H1 (cell line): ENCODE measurements at regions not wholly inside any gene's neighbourhood (a gene's known extent, or its start where the extent isn't known, plus 50 kb on each side); places are given as distances from the start of the nearest gene placed in this dataset.

Experiments used
- CTCF ChIA-PET: fragments of 300-600 bp; sonication (Branson Sonifier 250); formaldehyde crosslinking; loops from one replicate; lab custom pipeline; 2021; ENCODE audit not compliant: partially characterized antibody; lab: Charles Lee
- POLR2A ChIA-PET: fragments of 300-600 bp; sonication (Branson Sonifier 250); formaldehyde crosslinking; loops from one replicate; lab custom pipeline; 2021; ENCODE audit warnings: inconsistent platforms; ENCODE audit not compliant: partially characterized antibody; lab: Charles Lee
- DNase-seq, 2 experiments: peaks; one replicate each; pipeline versions ENCODE4 v3.0.0 to v3.0.0-alpha.2; 2010 to 2022; ENCODE audit warnings: low spot score in 2 of 2, low read depth in 1 of 2, mixed read lengths in 1 of 2
- FAIRE-seq: peaks from 2 replicates; lab custom pipeline; 2011; peaks lifted over from hg19 to GRCh38; lab: Jason Lieb, UNC
- H2AFZ ChIP-seq: 2 replicates; pipeline ENCODE4 v1.8.1; 2012; ENCODE audit warnings: low read length, inconsistent platforms
- H2AK5ac ChIP-seq: 2 replicates; pipeline ENCODE4 v1.6.1; 2013; ENCODE audit warnings: low read depth, low read length
- H2BK120ac ChIP-seq: replicated peaks from 2 replicates; pipeline ENCODE3; 2013; ENCODE audit warnings: low read depth, low read length, inconsistent platforms
- H2BK12ac ChIP-seq: 2 replicates; pipeline ENCODE4 v1.6.1; 2013; ENCODE audit warnings: low read depth, low read length
- H2BK15ac ChIP-seq: 2 replicates; pipeline ENCODE4 v1.6.1; 2013; ENCODE audit warnings: low read length
- H2BK20ac ChIP-seq: 2 replicates; pipeline ENCODE4 v1.6.1; 2013; ENCODE audit warnings: low read length
- H2BK5ac ChIP-seq: 2 replicates; pipeline ENCODE4 v1.6.1; 2013; ENCODE audit warnings: low read depth, low read length
- H3K14ac ChIP-seq: 2 replicates; pipeline ENCODE4 v1.6.1; 2013; ENCODE audit warnings: inconsistent platforms; ENCODE audit not compliant: insufficient read length
- H3K18ac ChIP-seq: 2 replicates; pipeline ENCODE4 v1.6.1; 2013; ENCODE audit warnings: low read length; ENCODE audit errors: extremely low read depth
- H3K23ac ChIP-seq: 2 replicates; pipeline ENCODE4 v1.6.1; 2013; ENCODE audit warnings: inconsistent platforms; ENCODE audit not compliant: insufficient read length
- H3K23me2 ChIP-seq: 2 replicates; pipeline ENCODE4 v1.6.1; 2013; ENCODE audit warnings: low read depth, low read length
- H3K27ac ChIP-seq: 2 replicates; pipeline ENCODE4 v1.6.1; 2011; ENCODE audit warnings: low read depth, low read length, inconsistent platforms
- H3K27me3 ChIP-seq, 4 experiments: replicated peaks in 1 of 4; 1 replicate in 1 of 4; 2 replicates in 3 of 4; pipeline versions ENCODE4 v1.6.1 to v1.8.1; 2011 to 2013; ENCODE audit warnings: low read length in 3 of 4, mild to moderate bottlenecking in 3 of 4, inconsistent platforms in 2 of 4, mixed read lengths in 2 of 4, moderate library complexity in 1 of 4; ENCODE audit not compliant: control insufficient read depth in 3 of 4, insufficient read depth in 3 of 4; ENCODE audit errors: extremely low read depth in 1 of 4
- H3K36me3 ChIP-seq, 4 experiments: 2 replicates each; pipeline versions ENCODE4 v1.6.1 to v1.8.1; 2011 to 2013; ENCODE audit warnings: mild to moderate bottlenecking in 4 of 4, low read length in 3 of 4, moderate library complexity in 2 of 4, control low read depth in 1 of 4, inconsistent platforms in 1 of 4; ENCODE audit not compliant: insufficient read depth in 4 of 4, control insufficient read depth in 2 of 4
- H3K4ac ChIP-seq: replicated peaks from 2 replicates; pipeline ENCODE3; 2013; ENCODE audit warnings: low read length, low read depth, mixed read lengths, inconsistent platforms; ENCODE audit not compliant: insufficient read length
- H3K4me1 ChIP-seq, 4 experiments: replicated peaks in 1 of 4; 1 replicate in 1 of 4; 2 replicates in 3 of 4; pipeline versions ENCODE4 v1.6.1 to v1.8.1; 2011 to 2013; ENCODE audit warnings: low read length in 3 of 4, inconsistent platforms in 2 of 4, mixed read lengths in 1 of 4; ENCODE audit not compliant: insufficient read depth in 4 of 4, control insufficient read depth in 3 of 4
- H3K4me2 ChIP-seq, 2 experiments: 2 replicates each; pipeline versions ENCODE4 v1.6.1 to v1.8.1; 2011 to 2013; ENCODE audit warnings: low read depth in 2 of 2, low read length in 2 of 2, control low read depth in 1 of 2, inconsistent platforms in 1 of 2, mild to moderate bottlenecking in 1 of 2; ENCODE audit not compliant: insufficient read depth in 1 of 2
- H3K4me3 ChIP-seq, 4 experiments: fragments of 200-600, 300-600 bp in 1 of 4; sonication (generic), shearing (Covaris generic), sonication (Bioruptor Twin) in 1 of 4; 2 replicates each; pipeline versions ENCODE4 v1.5.1 to v1.8.1; 2011 to 2016; ENCODE audit warnings: low read length in 4 of 4, low read depth in 3 of 4, control low read depth in 2 of 4, inconsistent platforms in 2 of 4, mild to moderate bottlenecking in 2 of 4, mixed read lengths in 1 of 4, moderate library complexity in 1 of 4; ENCODE audit not compliant: insufficient read depth in 2 of 4; ENCODE audit errors: extremely low read depth in 1 of 4
- H3K56ac ChIP-seq: replicated peaks from 2 replicates; pipeline ENCODE3; 2013; ENCODE audit warnings: low read depth, mild to moderate bottlenecking, mixed read lengths, low read length, inconsistent platforms; ENCODE audit not compliant: insufficient read length
- H3K79me1 ChIP-seq: 2 replicates; pipeline ENCODE4 v1.6.1; 2013; ENCODE audit warnings: low read depth, low read length, control low read depth
- H3K79me2 ChIP-seq, 2 experiments: 2 replicates each; pipeline versions ENCODE4 v1.6.1 to v1.8.1; 2012 to 2013; ENCODE audit warnings: low read length in 2 of 2, mild to moderate bottlenecking in 2 of 2, inconsistent platforms in 1 of 2; ENCODE audit not compliant: insufficient read depth in 2 of 2, control insufficient read depth in 1 of 2
- H3K9ac ChIP-seq, 4 experiments: replicated peaks in 1 of 4; 1 replicate in 1 of 4; 2 replicates in 3 of 4; pipeline versions ENCODE4 v1.6.1 to v1.8.1; 2011 to 2013; ENCODE audit warnings: low read depth in 3 of 4, low read length in 3 of 4, control low read depth in 2 of 4, mild to moderate bottlenecking in 2 of 4, moderate library complexity in 2 of 4, inconsistent platforms in 1 of 4; ENCODE audit errors: extremely low read depth in 1 of 4
- H3K9me3 ChIP-seq, 2 experiments: 2 replicates each; pipeline versions ENCODE4 v1.6.1 to v1.8.1; 2012 to 2013; ENCODE audit warnings: mild to moderate bottlenecking in 2 of 2, moderate library complexity in 2 of 2, control low read depth in 1 of 2, inconsistent platforms in 1 of 2, low read depth in 1 of 2, low read length in 1 of 2, mixed read lengths in 1 of 2; ENCODE audit not compliant: insufficient read depth in 2 of 2
- H4K20me1 ChIP-seq, 2 experiments: replicated peaks in 1 of 2; 2 replicates each; pipeline versions ENCODE3 to v1.8.1; 2011 to 2013; ENCODE audit warnings: inconsistent platforms in 2 of 2, low read length in 2 of 2, mild to moderate bottlenecking in 1 of 2; ENCODE audit not compliant: insufficient read depth in 2 of 2, control insufficient read depth in 1 of 2
- H4K5ac ChIP-seq: 2 replicates; pipeline ENCODE4 v1.6.1; 2013; ENCODE audit warnings: low read length, low read depth, mixed read lengths, inconsistent platforms; ENCODE audit not compliant: insufficient read length
- H4K8ac ChIP-seq: 2 replicates; pipeline ENCODE4 v1.8.0; 2013; ENCODE audit warnings: mild to moderate bottlenecking, moderate library complexity, low read length, inconsistent platforms; ENCODE audit not compliant: insufficient read depth; ENCODE audit errors: extremely low read depth
- H4K91ac ChIP-seq: replicated peaks from 2 replicates; pipeline ENCODE3; 2013; ENCODE audit warnings: low read length, mixed read lengths, inconsistent platforms; ENCODE audit not compliant: insufficient read length
- BRCA1 ChIP-seq: IDR thresholded peaks from 2 replicates; pipeline ENCODE4 v1.6.1; 2012; ENCODE audit warnings: low read depth, low read length, improper control_type of control experiment
- CHD1 ChIP-seq: IDR thresholded peaks from 2 replicates; pipeline ENCODE4 v1.6.1; 2012; ENCODE audit warnings: low read depth, low read length, improper control_type of control experiment
- EZH2 ChIP-seq: fragments of 200-600 bp; sonication (generic); IDR thresholded peaks from 2 replicates; pipeline ENCODE4 v1.7.1; 2012; ENCODE audit warnings: low read depth, mild to moderate bottlenecking, moderate library complexity, low read length, inconsistent platforms; ENCODE audit not compliant: severe bottlenecking
- JUND ChIP-seq: IDR thresholded peaks from 2 replicates; pipeline ENCODE4 v1.6.1; 2011; ENCODE audit warnings: mild to moderate bottlenecking, improper control_type of control experiment, low read length
- NANOG ChIP-seq: IDR thresholded peaks from 2 replicates; pipeline ENCODE4 v1.6.1; 2011; ENCODE audit warnings: low read length, low read depth, mild to moderate bottlenecking, inconsistent platforms; ENCODE audit not compliant: insufficient read depth, poor library complexity, severe bottlenecking
- POLR2A ChIP-seq, 2 experiments: IDR thresholded peaks; 1 replicate in 1 of 2; 2 replicates in 1 of 2; pipeline ENCODE4 v1.6.1; 2011; ENCODE audit warnings: low read depth in 2 of 2, low read length in 2 of 2, mild to moderate bottlenecking in 2 of 2; ENCODE audit errors: control extremely low read depth in 1 of 2
- RFX5 ChIP-seq: IDR thresholded peaks from 2 replicates; pipeline ENCODE4 v1.6.1; 2011; ENCODE audit warnings: low read depth, low read length, improper control_type of control experiment, borderline replicate concordance
- SP4 ChIP-seq: IDR thresholded peaks from 2 replicates; pipeline ENCODE4 v1.6.1; 2012; ENCODE audit warnings: low read length, inconsistent platforms
- YY1 ChIP-seq: IDR thresholded peaks from 2 replicates; pipeline ENCODE4 v1.6.1; 2011; ENCODE audit warnings: low read depth, mild to moderate bottlenecking, low read length
- ZNF274 ChIP-seq: IDR thresholded peaks from 2 replicates; pipeline ENCODE4 v1.7.0; 2012; ENCODE audit warnings: low read length, borderline replicate concordance; ENCODE audit errors: extremely low read depth
- WGBS, 2 experiments: shearing (Covaris generic) in 1 of 2; methylation state at CpG; one replicate each; pipeline versions ENCODE4 v1.1.6 to v1.1.7; 2013 to 2015; ENCODE audit warnings: low lambda C conversion rate in 2 of 2, mixed read lengths in 2 of 2, inconsistent platforms in 1 of 2, low coverage in 1 of 2, missing lambda C conversion rate in 1 of 2; ENCODE audit not compliant: insufficient replicate concordance in 2 of 2, insufficient coverage in 1 of 2, insufficient read length in 1 of 2; ENCODE audit errors: extremely low coverage in 1 of 2, missing lambda C conversion rate in 1 of 2; 5-methylcytosine and 5-hydroxymethylcytosine counted together
- TF ChIP-seq, protein P1 (sequence below): IDR thresholded peaks from 2 replicates; pipeline ENCODE4 v1.6.1; 2011; ENCODE audit warnings: low read length, improper control_type of control experiment
- TF ChIP-seq, protein P2 (sequence below): IDR thresholded peaks from 2 replicates; pipeline ENCODE4 v1.6.1; 2012; ENCODE audit warnings: low read length, inconsistent platforms

DNA sequence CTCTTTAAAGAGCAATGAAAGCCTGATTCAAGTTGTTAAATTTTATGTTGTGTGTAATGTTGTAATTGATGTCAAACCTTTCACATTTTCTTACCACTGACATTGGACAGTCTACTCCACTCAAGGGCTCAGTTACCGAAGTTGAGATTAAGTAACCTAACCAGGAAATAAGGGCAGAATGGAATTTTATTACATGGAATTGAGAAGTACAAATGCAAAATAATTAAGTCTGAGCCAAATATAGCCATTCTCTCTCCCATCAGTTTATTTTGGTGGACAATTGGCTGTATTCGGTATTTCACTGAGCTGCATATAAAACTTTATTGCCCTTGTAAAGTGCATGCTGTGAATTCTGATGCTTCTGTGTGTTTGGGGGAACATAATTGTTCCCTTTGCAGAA lies 231.5 kb downstream of the TTC32 start:
- H3K56ac ChIP-seq, result no peak overlapping the region
- H3K27ac ChIP-seq, result no peak overlapping the region
- H3K23me2 ChIP-seq, result no peaks in the 10 kb centered on the region
- FAIRE-seq, result no peak
- H3K9me3 ChIP-seq, result no peaks in the 10 kb centered on the region
- H3K4ac ChIP-seq, result no peak overlapping the region
- no peak overlapping the region for H2BK15ac ChIP-seq
- H2BK20ac ChIP-seq, result no peak overlapping the region
- CTCF ChIA-PET, result interaction anchor here (0.9 to 1.7 kb wide), 2 partner anchors 301 to 309 kb away, joined by 3 to 5 read pairs; no protein-coding TSS in a partner anchor
- no peak overlapping the region for H3K14ac ChIP-seq
- H4K5ac ChIP-seq, result no peak overlapping the region
- no peak overlapping the region for H3K4me3 ChIP-seq
- no peak overlapping the region for H4K91ac ChIP-seq
- POLR2A ChIA-PET, result no interaction called here
- no peaks in the 10 kb centered on the region for H4K20me1 ChIP-seq
- no peak overlapping the region for H3K9ac ChIP-seq
- 96% methylated on average over 2 of the region's 2 CpGs; no CpG with 5 or more reads in 1 of the 2 experiments for WGBS, 2 experiments
- H3K79me1 ChIP-seq, result no peaks in the 10 kb centered on the region
- no peak for DNase-seq
- TF ChIP-seq SP4, result no peak
- no peak for TF ChIP-seq BRCA1
- TF ChIP-seq CHD1, result no peak
- TF ChIP-seq RFX5, result no peak
- TF ChIP-seq NANOG, result no peak
- TF ChIP-seq YY1, result no peak
- TF ChIP-seq, protein P1, sequence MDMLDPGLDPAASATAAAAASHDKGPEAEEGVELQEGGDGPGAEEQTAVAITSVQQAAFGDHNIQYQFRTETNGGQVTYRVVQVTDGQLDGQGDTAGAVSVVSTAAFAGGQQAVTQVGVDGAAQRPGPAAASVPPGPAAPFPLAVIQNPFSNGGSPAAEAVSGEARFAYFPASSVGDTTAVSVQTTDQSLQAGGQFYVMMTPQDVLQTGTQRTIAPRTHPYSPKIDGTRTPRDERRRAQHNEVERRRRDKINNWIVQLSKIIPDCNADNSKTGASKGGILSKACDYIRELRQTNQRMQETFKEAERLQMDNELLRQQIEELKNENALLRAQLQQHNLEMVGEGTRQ, result no peak
- no peak for TF ChIP-seq POLR2A (IDR thresholded peaks at IDR 0.05; ENCODE audit: control extremely low read depth in 1 of 2, low read depth in 2 of 2, low read length in 2 of 2)
- TF ChIP-seq ZNF274, result no peak
- TF ChIP-seq, protein P2, sequence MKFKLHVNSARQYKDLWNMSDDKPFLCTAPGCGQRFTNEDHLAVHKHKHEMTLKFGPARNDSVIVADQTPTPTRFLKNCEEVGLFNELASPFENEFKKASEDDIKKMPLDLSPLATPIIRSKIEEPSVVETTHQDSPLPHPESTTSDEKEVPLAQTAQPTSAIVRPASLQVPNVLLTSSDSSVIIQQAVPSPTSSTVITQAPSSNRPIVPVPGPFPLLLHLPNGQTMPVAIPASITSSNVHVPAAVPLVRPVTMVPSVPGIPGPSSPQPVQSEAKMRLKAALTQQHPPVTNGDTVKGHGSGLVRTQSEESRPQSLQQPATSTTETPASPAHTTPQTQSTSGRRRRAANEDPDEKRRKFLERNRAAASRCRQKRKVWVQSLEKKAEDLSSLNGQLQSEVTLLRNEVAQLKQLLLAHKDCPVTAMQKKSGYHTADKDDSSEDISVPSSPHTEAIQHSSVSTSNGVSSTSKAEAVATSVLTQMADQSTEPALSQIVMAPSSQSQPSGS, result no peak
- no peak for TF ChIP-seq JUND
- no peak for TF ChIP-seq EZH2
- no peak overlapping the region for H3K18ac ChIP-seq
- H2BK120ac ChIP-seq, result no peak overlapping the region
- no peaks in the 10 kb centered on the region for H3K36me3 ChIP-seq
- H3K4me2 ChIP-seq, result no peak overlapping the region
- H3K4me1 ChIP-seq, result no peaks in the 10 kb centered on the region
- H2AFZ ChIP-seq, result no peak overlapping the region
- no peak overlapping the region for H2BK12ac ChIP-seq
- no peaks in the 10 kb centered on the region for H3K27me3 ChIP-seq
- no peaks in the 10 kb centered on the region for H3K79me2 ChIP-seq
- H2AK5ac ChIP-seq, result no peak overlapping the region
- no peak overlapping the region for H3K23ac ChIP-seq
- no peak overlapping the region for H2BK5ac ChIP-seq
- no peak overlapping the region for H4K8ac ChIP-seq
